ENCODE measurements at regions not wholly inside any gene's neighbourhood (a gene's known extent, or its start where the extent isn't known, plus 50 kb on each side); places are given as distances from the start of the nearest gene placed in this dataset.

GRCh38 chr2:2657121-2657962 lies 326.3 kb upstream of the MYT1L start:
- Mint-ChIP-seq H3K4me1 (ENCODE audit: unreplicated experiment) (peaks cover 12% of the 10 kb centered on the region), H3K27me3 (peaks cover 5% of the 10 kb centered on the region), H3K36me3 (no peaks in the 10 kb centered on the region), H3K27ac (no peak overlapping the region), H3K9me3 (peaks cover 4% of the 10 kb centered on the region), H3K4me3 (no peak overlapping the region)
- no peak for DNase-seq (ENCODE audit: extremely low spot score, unreplicated experiment)
- no peak for TF ChIP-seq CTCF (conservative IDR thresholded peaks at IDR 0.05)

DNA sequence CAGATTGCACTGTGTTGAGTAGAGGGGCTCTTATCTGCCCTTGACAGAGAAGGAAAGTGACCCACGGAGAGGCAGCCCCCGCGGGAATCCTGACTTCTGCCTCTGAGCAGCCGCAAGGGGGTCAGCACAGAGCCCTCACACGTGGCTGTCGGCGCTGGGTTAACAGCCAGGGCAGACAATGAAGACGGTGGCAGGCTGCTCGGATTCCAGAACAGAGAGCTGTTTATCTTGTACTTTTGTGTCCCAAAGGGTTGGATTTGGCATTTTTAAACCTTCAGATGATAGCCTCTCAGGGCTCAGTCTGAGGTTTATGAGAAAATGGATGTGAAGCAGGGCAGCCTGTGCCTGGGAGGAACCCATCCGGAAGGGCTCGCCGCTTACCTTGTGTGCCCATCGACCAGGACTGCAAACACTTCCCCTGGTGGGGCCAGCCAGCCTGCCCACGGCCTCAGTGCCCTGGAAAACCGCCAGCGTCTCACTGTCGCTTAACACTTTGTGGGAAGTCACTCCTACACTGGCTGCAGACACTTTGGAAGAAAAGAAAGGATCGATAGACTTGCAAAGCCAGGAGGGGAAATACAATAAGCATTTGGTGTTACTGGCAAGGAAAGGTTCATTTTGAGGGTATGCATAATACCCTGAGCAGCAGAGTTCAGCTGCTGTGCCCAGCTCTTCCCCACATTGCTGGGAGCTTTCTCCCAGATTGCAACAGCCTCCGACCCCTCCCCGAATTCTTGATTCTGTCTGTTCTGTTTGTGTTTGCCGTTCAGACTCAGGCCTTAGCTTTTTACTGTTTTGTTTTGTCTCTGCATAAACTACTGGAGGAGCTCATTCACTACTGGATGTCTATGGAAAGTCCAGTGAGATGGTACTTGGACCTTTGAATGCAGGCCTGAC lies 325.3 kb upstream of the MYT1L start:
- no peak overlapping the region for H3K4me3 Mint-ChIP-seq
- peak; percentile 54 for TF ChIP-seq CTCF (conservative IDR thresholded peaks at IDR 0.05)
- peaks cover 4% of the 10 kb centered on the region for H3K9me3 Mint-ChIP-seq
- peaks cover 10% of the 10 kb centered on the region for H3K4me1 Mint-ChIP-seq (ENCODE audit: unreplicated experiment)
- no peak overlapping the region for H3K27ac Mint-ChIP-seq
- H3K36me3 Mint-ChIP-seq = no peaks in the 10 kb centered on the region
- DNase-seq (ENCODE audit: extremely low spot score, unreplicated experiment) = no peak
- H3K27me3 Mint-ChIP-seq = peaks cover 9% of the 10 kb centered on the region

DNA sequence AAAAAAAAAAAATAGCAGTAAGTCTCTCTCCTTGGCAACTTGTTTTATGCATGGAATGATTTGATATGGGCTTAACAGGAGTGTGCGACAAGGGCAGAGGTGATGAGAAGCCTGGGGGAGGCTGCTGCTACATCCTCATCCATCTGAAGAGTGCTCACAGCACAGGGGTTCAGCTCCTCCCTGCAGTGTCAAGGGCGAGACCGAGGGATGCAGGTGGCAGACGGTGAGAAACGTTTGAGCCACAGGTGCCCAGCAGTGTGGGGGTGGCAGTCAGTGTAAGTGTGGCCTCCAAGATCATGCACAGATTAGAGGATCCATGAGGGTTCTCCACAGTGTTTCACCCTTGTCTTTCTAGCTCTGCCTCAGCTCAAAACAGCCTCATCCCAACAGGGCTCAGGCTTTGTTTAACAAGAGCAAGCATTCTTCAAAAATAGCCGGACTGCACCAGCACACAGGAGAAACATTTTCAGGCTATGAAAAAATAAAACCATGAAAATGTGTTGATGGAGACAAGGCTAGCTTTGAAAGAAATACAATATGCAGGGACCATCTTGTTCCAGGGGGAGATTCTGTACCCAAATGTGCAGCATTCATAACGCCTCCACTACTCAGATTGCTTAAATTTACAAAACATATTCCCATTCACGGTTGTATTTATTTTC lies 324.5 kb upstream of the MYT1L start:
- Mint-ChIP-seq H3K4me1 (ENCODE audit: unreplicated experiment) (peaks cover 10% of the 10 kb centered on the region), H3K27me3 (peaks cover 9% of the 10 kb centered on the region), H3K36me3 (no peaks in the 10 kb centered on the region), H3K27ac (no peak overlapping the region), H3K9me3 (peaks cover 4% of the 10 kb centered on the region), H3K4me3 (no peak overlapping the region)
- no peak for DNase-seq (ENCODE audit: extremely low spot score, unreplicated experiment)
- no peak for TF ChIP-seq CTCF (conservative IDR thresholded peaks at IDR 0.05)

DNA sequence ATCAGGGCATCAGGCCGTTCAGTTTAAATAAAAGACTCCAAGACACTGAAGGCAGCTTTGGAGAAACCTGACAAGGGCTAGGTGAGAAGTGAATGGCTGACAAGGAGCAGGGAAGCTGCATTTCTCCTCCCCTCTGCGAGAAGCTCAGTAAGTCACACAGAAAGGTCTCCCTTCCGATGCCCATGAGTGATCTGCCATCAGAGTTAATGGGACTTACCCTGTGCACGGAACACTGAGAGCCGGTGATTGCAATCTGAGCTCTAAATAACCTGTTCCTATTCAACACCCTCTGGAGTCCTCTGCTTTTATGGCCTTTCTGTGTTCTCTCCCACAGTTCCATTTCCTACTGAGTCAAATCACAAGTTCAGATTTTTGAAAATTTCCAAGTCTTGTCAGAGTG lies 322.2 kb upstream of the MYT1L start:
- peaks cover 10% of the 10 kb centered on the region for H3K4me1 Mint-ChIP-seq (ENCODE audit: unreplicated experiment)
- no peak overlapping the region for H3K27ac Mint-ChIP-seq
- H3K27me3 Mint-ChIP-seq = peaks cover 9% of the 10 kb centered on the region
- TF ChIP-seq CTCF (conservative IDR thresholded peaks at IDR 0.05) = no peak
- peaks cover 1% of the 10 kb centered on the region for H3K9me3 Mint-ChIP-seq
- H3K36me3 Mint-ChIP-seq = no peaks in the 10 kb centered on the region
- DNase-seq (ENCODE audit: extremely low spot score, unreplicated experiment) = no peak
- H3K4me3 Mint-ChIP-seq = no peak overlapping the region

- H3K27ac Mint-ChIP-seq = no peak overlapping the region
- H3K4me3 Mint-ChIP-seq = no peak overlapping the region
- no peak for DNase-seq (ENCODE audit: extremely low spot score, unreplicated experiment)
- H3K36me3 Mint-ChIP-seq = no peaks in the 10 kb centered on the region
- peaks cover 4% of the 10 kb centered on the region for H3K27me3 Mint-ChIP-seq
- no peak for TF ChIP-seq CTCF (conservative IDR thresholded peaks at IDR 0.05)
- peaks cover 11% of the 10 kb centered on the region for H3K4me1 Mint-ChIP-seq (ENCODE audit: unreplicated experiment)
- no peaks in the 10 kb centered on the region for H3K9me3 Mint-ChIP-seq
Observed at GRCh38 chr2:2650608-2651375, 319.7 kb upstream of the MYT1L start.
